ENCODE measurements at regions not wholly inside any gene's neighbourhood (a gene's known extent, or its start where the extent isn't known, plus 50 kb on each side); places are given as distances from the start of the nearest gene placed in this dataset.

- no peak for DNase-seq
These were observed 76.1 kb upstream of the TMEM33 start for GRCh38 chr4:41859087-41859486.

GRCh38 chr4:41857226-41857641 lies 78.0 kb upstream of the TMEM33 start:
- DNase-seq = no peak

GRCh38 chr4:41856797-41857196 lies 78.4 kb upstream of the TMEM33 start:
- DNase-seq = no peak

- DNase-seq = no peak
These were observed 81.3 kb upstream of the TMEM33 start for GRCh38 chr4:41853973-41854372.

GRCh38 chr4:41852229-41852628 lies 83.0 kb upstream of the TMEM33 start:
- DNase-seq = no peak

GRCh38 chr4:41851621-41852020 lies 83.6 kb upstream of the TMEM33 start:
- DNase-seq = no peak

- DNase-seq = peak in 1 of 2 experiments; percentile 15
These were observed 90.9 kb upstream of the TMEM33 start for GRCh38 chr4:41844327-41844726.

- DNase-seq = no peak
These were observed 91.7 kb upstream of the PHOX2B start for GRCh38 chr4:41839916-41840854.

- no peak for DNase-seq
These were observed 90.1 kb upstream of the PHOX2B start for GRCh38 chr4:41838590-41838989.

- DNase-seq = no peak
These were observed 86.9 kb upstream of the PHOX2B start for GRCh38 chr4:41835321-41835995.

GRCh38 chr4:41832961-41833360 lies 84.4 kb upstream of the PHOX2B start:
- DNase-seq = no peak

GRCh38 chr4:41822325-41822724 lies 73.8 kb upstream of the PHOX2B start:
- DNase-seq = no peak

- DNase-seq = no peak
These were observed 71.9 kb upstream of the PHOX2B start for GRCh38 chr4:41820473-41820872.

- DNase-seq = no peak
These were observed 71.1 kb upstream of the PHOX2B start for GRCh38 chr4:41819621-41820020.

- DNase-seq = no peak
These were observed 66.9 kb upstream of the PHOX2B start for GRCh38 chr4:41815473-41815872.

GRCh38 chr4:41814565-41814964 lies 66.0 kb upstream of the PHOX2B start:
- peak in 1 of 2 experiments; percentile 30 for DNase-seq

- DNase-seq = no peak
These were observed 58.3 kb upstream of the PHOX2B start for GRCh38 chr4:41806807-41807206.

GRCh38 chr4:41802590-41802989 lies 54.1 kb upstream of the PHOX2B start:
- DNase-seq = no peak

- DNase-seq = no peak
These were observed 50.6 kb upstream of the PHOX2B start for GRCh38 chr4:41799126-41799525.

Measured in NCI-H526 (cell line).